Fibroblast of lung (primary cell): ENCODE measurements at regions not wholly inside any gene's neighbourhood (a gene's known extent, or its start where the extent isn't known, plus 50 kb on each side); places are given as distances from the start of the nearest gene placed in this dataset.

Source experiments
- DNase-seq, 2 donors: peaks; one replicate each; pipeline versions ENCODE4 v3.0.0 to v3.0.0-alpha.2; 2010; ENCODE audit warnings: low read depth in 2 of 2
- H2AFZ ChIP-seq: 2 replicates; pipeline ENCODE4 v1.5.1; 2012; ENCODE audit warnings: low read length, control low read depth, inconsistent platforms
- H3K27ac ChIP-seq: 2 replicates; pipeline ENCODE4 v1.5.1; 2011; ENCODE audit warnings: low read length, control low read depth; ENCODE audit not compliant: insufficient read depth
- H3K27me3 ChIP-seq: 2 replicates; pipeline ENCODE4 v1.5.1; 2011; ENCODE audit warnings: mild to moderate bottlenecking, low read length; ENCODE audit not compliant: control insufficient read depth, insufficient read depth
- H3K36me3 ChIP-seq: 2 replicates; pipeline ENCODE4 v1.5.1; 2011; ENCODE audit warnings: low read length; ENCODE audit not compliant: control insufficient read depth, insufficient read depth
- H3K4me1 ChIP-seq: 2 replicates; pipeline ENCODE4 v1.5.1; 2011; ENCODE audit warnings: low read length; ENCODE audit not compliant: control insufficient read depth, insufficient read depth; ENCODE audit errors: extremely low read depth
- H3K4me2 ChIP-seq: 2 replicates; pipeline ENCODE4 v1.5.1; 2011; ENCODE audit warnings: low read length, control low read depth; ENCODE audit not compliant: insufficient read depth; ENCODE audit errors: extremely low read depth
- H3K4me3 ChIP-seq, 4 experiments: fragments of 200-600 bp in 1 of 4; sonication (generic) in 1 of 4; replicated peaks in 1 of 4; 2 replicates each; pipeline ENCODE4 v1.5.1; 2011 to 2016; ENCODE audit warnings: low read length in 4 of 4, low read depth in 3 of 4, mild to moderate bottlenecking in 3 of 4, control low read depth in 2 of 4, inconsistent platforms in 1 of 4, mixed read lengths in 1 of 4; ENCODE audit not compliant: insufficient read depth in 1 of 4; ENCODE audit errors: control extremely low read depth in 1 of 4
- H3K79me2 ChIP-seq: 2 replicates; pipeline ENCODE4 v1.5.1; 2012; ENCODE audit warnings: mild to moderate bottlenecking, low read length, inconsistent platforms; ENCODE audit not compliant: control insufficient read depth, insufficient read depth
- H3K9ac ChIP-seq: 2 replicates; pipeline ENCODE4 v1.5.1; 2011; ENCODE audit warnings: mild to moderate bottlenecking, low read length, control low read depth; ENCODE audit not compliant: insufficient read depth
- H3K9me3 ChIP-seq: 2 replicates; pipeline ENCODE4 v1.5.1; 2012; ENCODE audit warnings: low read depth, low read length; ENCODE audit not compliant: control insufficient read depth, insufficient read depth
- H4K20me1 ChIP-seq: 2 replicates; pipeline ENCODE4 v1.5.1; 2011; ENCODE audit warnings: low read length; ENCODE audit not compliant: control insufficient read depth, insufficient read depth; ENCODE audit errors: extremely low read depth
- EZH2 ChIP-seq: IDR thresholded peaks from 2 replicates; pipeline ENCODE4 v1.5.1; 2012; ENCODE audit warnings: low read length, control low read depth, mild to moderate bottlenecking; ENCODE audit errors: missing control alignments
- TF ChIP-seq, protein P1 (sequence below), 2 donors: IDR thresholded peaks in 1 of 2; conservative IDR thresholded peaks in 1 of 2; 1 replicate in 1 of 2; 2 replicates in 1 of 2; pipeline ENCODE4 v1.5.1; 2011 to 2012; ENCODE audit warnings: low read length in 2 of 2, control low read depth in 1 of 2, inconsistent platforms in 1 of 2, low read depth in 1 of 2, mild to moderate bottlenecking in 1 of 2

GRCh38 chr10:128525444-128525843 lies 399.2 kb upstream of the MKI67 start:
- H3K4me2 ChIP-seq: no peak overlapping the region
- H3K27me3 ChIP-seq: no peaks in the 10 kb centered on the region
- TF ChIP-seq, protein P1, sequence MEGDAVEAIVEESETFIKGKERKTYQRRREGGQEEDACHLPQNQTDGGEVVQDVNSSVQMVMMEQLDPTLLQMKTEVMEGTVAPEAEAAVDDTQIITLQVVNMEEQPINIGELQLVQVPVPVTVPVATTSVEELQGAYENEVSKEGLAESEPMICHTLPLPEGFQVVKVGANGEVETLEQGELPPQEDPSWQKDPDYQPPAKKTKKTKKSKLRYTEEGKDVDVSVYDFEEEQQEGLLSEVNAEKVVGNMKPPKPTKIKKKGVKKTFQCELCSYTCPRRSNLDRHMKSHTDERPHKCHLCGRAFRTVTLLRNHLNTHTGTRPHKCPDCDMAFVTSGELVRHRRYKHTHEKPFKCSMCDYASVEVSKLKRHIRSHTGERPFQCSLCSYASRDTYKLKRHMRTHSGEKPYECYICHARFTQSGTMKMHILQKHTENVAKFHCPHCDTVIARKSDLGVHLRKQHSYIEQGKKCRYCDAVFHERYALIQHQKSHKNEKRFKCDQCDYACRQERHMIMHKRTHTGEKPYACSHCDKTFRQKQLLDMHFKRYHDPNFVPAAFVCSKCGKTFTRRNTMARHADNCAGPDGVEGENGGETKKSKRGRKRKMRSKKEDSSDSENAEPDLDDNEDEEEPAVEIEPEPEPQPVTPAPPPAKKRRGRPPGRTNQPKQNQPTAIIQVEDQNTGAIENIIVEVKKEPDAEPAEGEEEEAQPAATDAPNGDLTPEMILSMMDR (conservative IDR thresholded peaks at IDR 0.05 in 1 of 2, IDR thresholded peaks at IDR 0.05 in 1 of 2; ENCODE audit: low read depth in 1 of 2, low read length in 2 of 2): no peak
- no peak for TF ChIP-seq EZH2
- H2AFZ ChIP-seq: no peak overlapping the region
- H3K4me3 ChIP-seq: no peak overlapping the region
- no peak overlapping the region for H3K9ac ChIP-seq
- H3K79me2 ChIP-seq: no peaks in the 10 kb centered on the region
- DNase-seq: no peak
- no peaks in the 10 kb centered on the region for H4K20me1 ChIP-seq
- no peak overlapping the region for H3K27ac ChIP-seq
- H3K9me3 ChIP-seq: no peaks in the 10 kb centered on the region
- H3K36me3 ChIP-seq: no peaks in the 10 kb centered on the region
- H3K4me1 ChIP-seq: no peaks in the 10 kb centered on the region

GRCh38 chr10:128525936-128526335 lies 399.7 kb upstream of the MKI67 start:
- no peak overlapping the region for H3K9ac ChIP-seq
- H3K79me2 ChIP-seq: no peaks in the 10 kb centered on the region
- TF ChIP-seq EZH2: no peak
- TF ChIP-seq, protein P1 (conservative IDR thresholded peaks at IDR 0.05 in 1 of 2, IDR thresholded peaks at IDR 0.05 in 1 of 2; ENCODE audit: low read depth in 1 of 2, low read length in 2 of 2): no peak
- H3K4me2 ChIP-seq: no peak overlapping the region
- H4K20me1 ChIP-seq: no peaks in the 10 kb centered on the region
- no peaks in the 10 kb centered on the region for H3K4me1 ChIP-seq
- no peak for DNase-seq
- H3K4me3 ChIP-seq: no peak overlapping the region
- no peak overlapping the region for H3K27ac ChIP-seq
- H3K27me3 ChIP-seq: no peaks in the 10 kb centered on the region
- no peaks in the 10 kb centered on the region for H3K36me3 ChIP-seq
- H2AFZ ChIP-seq: no peak overlapping the region
- no peaks in the 10 kb centered on the region for H3K9me3 ChIP-seq

DNA sequence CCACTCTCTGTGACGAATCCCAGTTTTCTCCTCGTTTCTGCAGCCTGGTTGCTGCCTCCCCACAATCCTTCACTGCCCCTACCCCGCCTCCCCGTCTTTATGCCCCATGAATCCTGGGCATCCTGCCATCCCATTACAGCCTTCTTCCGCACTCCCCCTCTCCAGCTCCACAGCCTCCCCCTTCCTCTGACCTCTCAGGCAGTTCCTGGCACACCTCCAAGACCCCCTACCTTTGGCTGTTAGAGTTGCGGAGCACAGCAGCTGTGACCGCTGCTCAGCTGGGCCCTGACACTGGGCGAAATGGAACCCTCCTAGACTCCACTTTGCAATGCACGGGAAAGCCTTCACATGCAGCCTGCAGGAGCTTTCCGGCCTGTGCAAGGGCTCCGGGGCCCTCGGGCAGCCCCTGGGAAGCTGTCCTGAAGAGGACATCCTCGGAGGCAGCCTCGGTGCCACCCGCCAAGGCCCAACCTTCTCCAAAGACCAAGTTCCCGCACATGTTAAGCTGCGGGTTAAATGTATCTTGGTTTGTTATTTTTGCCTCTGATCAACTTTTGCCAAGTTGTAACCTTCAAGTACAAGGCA lies 400.7 kb upstream of the MKI67 start:
- no peak overlapping the region for H3K4me2 ChIP-seq
- H3K9me3 ChIP-seq: no peaks in the 10 kb centered on the region
- H3K27ac ChIP-seq: no peak overlapping the region
- H3K4me1 ChIP-seq: no peaks in the 10 kb centered on the region
- TF ChIP-seq EZH2: no peak
- DNase-seq: no peak
- no peaks in the 10 kb centered on the region for H3K79me2 ChIP-seq
- H3K27me3 ChIP-seq: no peaks in the 10 kb centered on the region
- H2AFZ ChIP-seq: no peak overlapping the region
- H4K20me1 ChIP-seq: no peaks in the 10 kb centered on the region
- H3K9ac ChIP-seq: no peak overlapping the region
- H3K36me3 ChIP-seq: no peaks in the 10 kb centered on the region
- H3K4me3 ChIP-seq: no peak overlapping the region
